SKM-1 treated with dmso at 0.1 percent for 144 hours (cell line): ENCODE measurements at regions not wholly inside any gene's neighbourhood (a gene's known extent, or its start where the extent isn't known, plus 50 kb on each side); places are given as distances from the start of the nearest gene placed in this dataset.
"Not testable (repeated sequence)": the region's sequence is repeated elsewhere in the genome, so short reads cannot be mapped to it uniquely, and the experiment has no call there.

ENCODE experiments used
- DNase-seq: peaks from one replicate; lab custom pipeline; 2025; ENCODE audit not compliant: unreplicated experiment; lab: John Stamatoyannopoulos, UW

DNA sequence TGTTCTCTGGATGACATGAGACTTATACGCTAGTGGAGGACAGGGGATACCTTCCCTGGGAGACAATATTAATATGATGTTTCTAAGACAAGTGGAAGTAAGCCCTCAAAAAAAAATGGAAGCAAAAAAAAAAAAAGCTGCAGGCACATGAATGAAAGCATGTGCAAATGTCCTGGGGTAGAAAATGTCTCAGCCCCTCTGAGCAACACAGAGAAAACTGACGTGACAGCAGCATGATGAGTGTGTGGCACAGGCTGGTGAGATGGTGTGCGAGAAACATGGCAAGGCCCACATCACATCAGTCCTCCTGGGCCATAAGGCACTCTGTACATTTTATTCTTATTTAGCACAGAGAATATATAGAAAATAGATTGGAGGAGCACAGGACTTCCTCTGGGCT lies 254.7 kb upstream of the PFKP start:
- no peak for DNase-seq

- DNase-seq, result no peak
These were observed 267.2 kb upstream of the PFKP start for GRCh38 chr10:2800178-2800577.

DNA sequence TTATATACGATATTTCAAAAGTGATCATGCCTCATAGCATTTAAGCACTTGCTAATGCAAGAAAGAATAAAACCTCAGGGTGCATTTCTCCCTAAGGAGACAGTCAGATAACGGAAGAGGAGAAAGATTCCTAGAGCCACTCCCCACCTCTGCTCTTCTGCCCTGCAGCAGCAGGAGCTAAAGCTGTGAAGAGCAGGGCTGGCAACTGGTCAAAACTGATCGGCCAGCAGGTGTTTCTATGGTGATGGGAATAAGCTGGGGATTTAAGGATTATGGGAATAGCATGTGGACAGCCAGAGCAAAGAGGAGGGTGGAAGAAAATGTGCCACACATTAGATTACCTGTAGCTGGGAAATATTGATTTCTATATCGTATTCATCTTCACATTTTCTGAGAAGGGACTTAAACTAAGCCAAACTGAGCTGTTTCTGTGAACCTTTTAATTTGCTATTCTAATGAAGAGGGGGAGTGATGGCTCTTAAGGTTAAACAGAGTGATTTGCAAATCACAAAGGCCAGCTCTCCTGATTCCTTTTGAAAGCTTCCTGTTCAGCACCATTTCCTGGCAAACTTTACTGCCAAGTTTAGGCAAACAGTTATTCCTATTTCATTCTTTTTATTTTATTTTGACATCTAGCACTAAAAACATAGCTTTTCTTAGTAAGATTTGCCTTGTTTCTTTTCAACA lies 268.9 kb upstream of the PFKP start:
- no peak for DNase-seq

DNA sequence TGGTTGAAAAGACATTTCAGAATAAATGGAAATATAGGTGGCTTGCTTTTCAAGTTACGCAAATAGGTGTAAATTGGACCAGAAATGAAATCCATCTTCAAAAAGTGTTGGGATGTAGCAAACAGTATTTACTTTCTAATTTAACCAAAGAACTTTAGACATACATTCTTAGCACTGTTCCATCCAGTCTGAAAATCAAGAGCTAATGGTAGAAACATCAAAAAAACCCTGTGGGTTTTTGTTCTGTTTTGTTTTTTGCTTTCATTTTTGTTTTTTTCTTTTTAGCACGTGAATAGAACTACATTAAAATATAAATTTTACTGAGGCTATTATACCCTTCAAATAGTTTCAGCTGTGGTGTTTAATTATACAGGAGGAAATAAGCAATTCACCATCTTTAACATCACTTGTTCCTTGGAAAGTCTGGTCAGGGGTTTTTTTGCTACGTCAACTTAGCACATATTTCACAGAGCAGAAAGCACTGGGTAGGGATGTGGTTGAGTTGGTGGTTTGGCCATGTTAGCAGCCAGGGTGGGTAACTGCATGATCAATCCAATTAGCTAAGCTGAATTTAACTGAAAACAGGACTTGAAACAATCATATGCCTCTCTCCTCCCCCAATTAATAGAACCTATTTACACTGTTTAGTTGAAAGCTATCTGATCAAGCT lies 275.4 kb upstream of the PFKP start:
- no peak for DNase-seq

DNA sequence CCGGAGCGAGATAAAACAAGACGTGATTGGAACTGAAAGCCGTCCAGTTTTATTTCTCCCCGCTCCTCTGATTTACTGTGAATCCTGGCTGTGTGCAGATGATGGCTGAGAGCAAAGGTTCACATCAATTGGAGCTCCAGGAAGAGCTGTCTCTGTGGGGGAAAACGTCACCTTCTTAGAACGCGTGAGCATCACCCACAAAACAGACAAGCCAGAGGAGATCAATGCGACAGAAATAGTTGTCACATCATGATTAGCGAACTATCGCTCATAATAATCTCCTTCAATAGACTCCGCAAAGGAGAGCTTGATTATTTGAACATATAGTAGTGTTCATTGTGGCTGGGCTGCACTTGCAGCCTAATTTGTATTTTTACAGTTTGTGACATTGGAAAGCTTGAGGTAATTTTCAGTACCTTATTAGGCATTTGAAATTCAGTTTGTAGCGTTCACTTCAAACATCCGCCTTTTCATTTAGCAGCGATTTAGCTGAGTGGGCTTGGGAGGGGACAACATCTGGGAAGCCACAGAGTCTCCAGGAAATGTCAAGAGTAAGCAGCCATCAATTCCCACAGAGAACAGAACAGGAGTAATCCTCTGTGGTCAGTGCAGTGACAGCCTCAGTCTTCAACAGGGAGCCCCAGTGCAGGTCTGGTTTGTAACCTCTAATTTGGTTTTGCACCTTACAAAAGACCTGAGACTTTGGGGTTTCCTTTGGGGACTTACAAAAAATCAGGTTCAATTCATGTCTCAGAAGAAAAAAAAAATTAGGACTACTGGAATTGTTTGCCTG lies 276.8 kb upstream of the PFKP start:
- no peak for DNase-seq

DNA sequence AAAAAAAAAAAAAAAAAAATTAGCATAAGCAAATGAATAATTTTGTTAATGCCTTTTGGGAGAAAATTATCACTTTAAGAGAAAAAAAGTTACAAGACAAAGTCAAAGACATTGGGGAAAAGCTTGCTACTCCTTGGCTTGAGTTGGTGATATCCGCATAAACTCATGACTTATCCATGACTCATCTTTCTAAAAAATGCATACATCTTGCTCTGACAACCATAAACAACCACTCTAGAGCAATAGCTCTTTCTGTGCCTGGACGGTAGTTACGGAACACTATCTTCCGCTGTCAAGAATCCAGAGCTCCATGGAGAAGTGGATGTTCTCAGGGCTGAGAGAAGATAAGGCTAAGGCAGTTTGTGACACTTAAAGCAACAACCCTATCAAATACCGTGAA lies 281.1 kb upstream of the PFKP start:
- no peak for DNase-seq

GRCh38 chr10:2784766-2785165 lies 282.6 kb upstream of the PFKP start:
- no peak for DNase-seq

- DNase-seq, result no peak
These were observed 284.4 kb upstream of the PFKP start for GRCh38 chr10:2782950-2783349.

DNA sequence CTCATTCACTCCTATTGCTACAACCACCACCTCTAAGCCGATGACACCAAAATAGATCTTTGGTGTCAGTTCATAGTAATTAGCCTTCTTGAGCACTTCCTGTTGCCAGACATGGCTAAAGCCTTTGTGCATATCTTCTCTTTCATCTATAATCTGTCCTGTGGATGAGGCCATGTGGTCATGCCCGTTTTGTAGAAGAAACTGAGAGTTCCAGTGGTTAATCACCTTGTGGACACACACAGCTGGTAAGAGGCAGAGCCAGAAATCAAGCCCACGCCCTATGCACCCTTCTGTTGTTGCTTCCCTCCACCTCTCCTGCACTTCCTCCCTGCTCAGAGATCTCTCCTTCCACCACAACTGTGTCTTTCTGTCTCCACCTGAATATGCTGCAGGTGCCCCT lies 285.1 kb upstream of the PFKP start:
- DNase-seq, result no peak

DNA sequence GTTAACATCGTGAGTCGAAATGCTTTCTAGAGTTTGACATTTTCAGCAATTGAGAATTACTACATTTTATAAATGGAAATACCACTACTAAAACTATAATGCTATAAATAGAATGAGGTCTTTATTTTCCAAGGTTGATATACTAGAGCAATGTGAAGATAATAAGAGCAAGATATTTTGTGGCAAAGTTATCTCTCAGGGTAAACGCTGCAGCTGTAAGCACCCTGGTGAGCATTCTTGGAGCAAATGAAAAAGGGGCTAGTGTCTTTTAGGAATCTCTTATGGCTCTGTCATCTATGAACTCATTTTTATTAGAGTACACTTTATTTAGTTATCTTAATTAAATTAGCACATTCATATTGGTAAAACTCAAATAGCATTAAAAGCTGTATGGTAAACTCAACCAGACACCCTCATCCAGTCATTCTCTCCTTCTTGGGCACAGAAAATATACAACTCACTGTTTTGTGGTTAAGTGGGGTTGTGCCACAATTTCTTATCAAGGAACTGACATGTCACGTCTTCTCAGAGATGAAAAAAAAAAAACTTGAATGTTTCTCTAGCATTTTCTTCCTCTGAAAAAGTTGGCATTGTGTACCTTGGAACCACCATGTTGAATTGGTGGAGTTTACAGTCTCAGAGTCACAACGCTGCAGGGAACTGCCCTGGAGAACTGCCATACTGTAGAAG lies 289.5 kb upstream of the PFKP start:
- DNase-seq, result no peak

- no peak for DNase-seq
These were observed 294.3 kb upstream of the PFKP start for GRCh38 chr10:2772816-2773631.

GRCh38 chr10:2772135-2772534 lies 295.2 kb upstream of the PFKP start:
- no peak for DNase-seq

- not testable (repeated sequence) for DNase-seq
These were observed 300.1 kb upstream of the PFKP start for GRCh38 chr10:2767293-2767692.

- DNase-seq, result no peak
These were observed 305.4 kb upstream of the PFKP start for GRCh38 chr10:2761971-2762370.

DNA sequence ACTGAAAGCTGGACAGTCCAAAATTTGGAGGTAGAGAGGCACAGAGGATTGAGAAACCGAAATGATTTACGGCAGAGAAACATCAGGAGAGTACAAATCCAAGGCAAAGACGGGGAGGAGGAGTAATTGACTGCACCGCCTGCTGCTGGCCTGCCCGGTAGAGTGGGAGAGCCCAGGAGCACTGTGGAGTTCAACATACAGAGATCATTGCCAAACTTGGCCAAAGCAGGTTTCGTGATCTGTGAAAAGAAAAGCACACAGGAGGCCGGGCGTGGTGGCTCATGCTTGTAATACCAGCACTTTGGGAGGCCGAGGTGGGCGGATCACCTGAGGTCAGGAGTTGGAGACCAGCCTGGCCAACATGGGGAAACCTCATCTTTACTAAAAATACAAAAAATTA lies 306.0 kb upstream of the PFKP start:
- no peak for DNase-seq

DNA sequence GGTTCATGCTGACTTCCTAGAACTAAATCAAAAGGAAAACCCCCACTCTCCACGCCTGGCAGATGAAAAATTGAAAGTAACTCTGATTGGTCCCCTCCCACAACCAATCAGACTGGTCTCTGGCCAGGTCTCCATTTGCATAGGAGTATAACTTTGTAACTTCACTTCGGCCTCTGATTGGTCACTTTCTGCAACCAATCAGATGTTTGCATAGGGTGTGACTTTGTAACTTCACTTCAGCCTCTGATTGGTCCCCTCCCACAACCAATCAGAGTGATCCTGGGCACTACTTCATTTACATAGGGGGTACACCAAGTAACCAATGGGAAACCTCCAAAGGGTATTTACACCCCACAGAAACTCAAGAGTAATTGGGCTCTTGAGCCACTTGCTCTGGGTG lies 306.6 kb upstream of the PFKP start:
- no peak for DNase-seq

GRCh38 chr10:2759233-2759632 lies 308.1 kb upstream of the PFKP start:
- DNase-seq, result no peak

DNA sequence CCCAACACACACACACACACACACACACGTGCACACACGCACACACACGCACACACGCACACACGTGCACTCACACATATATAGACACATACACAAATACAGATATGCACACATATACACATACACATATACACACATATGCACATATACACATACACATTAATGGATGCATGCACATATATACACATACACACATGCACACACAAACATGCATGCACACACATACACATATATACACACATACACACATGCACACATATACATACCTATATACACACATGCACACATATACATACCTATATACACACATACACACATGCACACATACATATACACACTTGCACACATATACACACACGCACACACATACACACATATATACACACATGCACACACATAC lies 312.4 kb upstream of the PFKP start:
- DNase-seq, result no peak

GRCh38 chr10:2748287-2748686 lies 319.1 kb upstream of the PFKP start:
- no peak for DNase-seq

DNA sequence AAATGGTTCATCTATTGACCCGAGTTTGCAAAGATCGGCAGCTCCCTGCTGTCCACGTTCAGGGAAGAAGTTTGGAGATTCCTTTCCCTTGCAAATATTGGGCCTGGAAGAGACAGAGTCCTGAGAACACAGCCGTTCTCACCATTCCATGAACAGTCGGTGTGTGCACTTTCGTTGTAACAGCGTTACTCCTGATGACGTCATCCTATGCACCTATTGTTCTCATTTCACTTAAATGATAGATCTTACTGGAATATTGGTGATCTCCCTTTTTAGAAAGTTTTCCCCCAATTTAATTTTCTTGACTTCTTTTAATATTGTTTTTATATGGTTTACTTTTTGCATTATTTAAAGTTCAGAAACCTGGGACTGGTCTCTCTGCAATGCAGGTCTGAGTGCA lies 320.7 kb upstream of the PFKP start:
- no peak for DNase-seq

DNA sequence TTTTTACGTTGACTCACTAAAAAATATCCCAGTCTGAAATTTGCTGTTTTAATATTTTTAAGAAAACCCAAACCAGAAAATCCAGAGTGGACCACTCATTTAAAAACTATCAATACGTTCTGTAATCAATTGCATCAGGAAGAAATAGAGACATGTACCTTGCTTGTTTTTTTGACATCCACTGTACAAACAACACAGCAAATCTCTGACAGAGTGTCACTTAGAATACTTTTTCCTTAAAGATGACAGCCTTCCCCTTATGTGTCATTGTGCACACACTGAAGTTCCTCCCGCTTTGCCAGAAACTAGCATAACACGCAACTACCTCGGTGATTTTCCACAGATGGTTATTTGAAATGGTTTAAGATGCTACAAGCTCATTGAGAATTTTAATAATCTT lies 321.7 kb upstream of the PFKP start:
- DNase-seq, result no peak
